Tibial nerve (tissue), 4 donors: ENCODE measurements at regions not wholly inside any gene's neighbourhood (a gene's known extent, or its start where the extent isn't known, plus 50 kb on each side); places are given as distances from the start of the nearest gene placed in this dataset.

Source experiments
- CTCF ChIP-seq, 5 experiments: fragments of 200-600 bp in 3 of 5; fragments of 450-650 bp in 2 of 5; sonication (generic) in 3 of 5; IDR thresholded peaks; one replicate each; pipeline ENCODE4 v1.5.1; 2016 to 2019; ENCODE audit warnings: antibody characterized with exemption in 5 of 5, mild to moderate bottlenecking in 3 of 5, moderate library complexity in 2 of 5
- EP300 ChIP-seq, 2 donors: sonication (generic); formaldehyde crosslinking; IDR thresholded peaks; one replicate each; pipeline ENCODE4 v1.6.1; 2017; ENCODE audit warnings: antibody characterized with exemption in 2 of 2, mild to moderate bottlenecking in 1 of 2
- POLR2A ChIP-seq, 2 donors: fragments of 450-650 bp; IDR thresholded peaks; one replicate each; pipeline ENCODE4 v1.6.1; 2017; ENCODE audit warnings: antibody characterized with exemption in 2 of 2, mild to moderate bottlenecking in 2 of 2, moderate library complexity in 2 of 2

GRCh38 chr3:150079029-150079739, 108.5 kb upstream of the PFN2 start:
- TF ChIP-seq CTCF (IDR thresholded peaks at IDR 0.05), result no peak
- no peak for TF ChIP-seq POLR2A (IDR thresholded peaks at IDR 0.05)
- TF ChIP-seq EP300 (IDR thresholded peaks at IDR 0.05), result no peak
